Lower lobe of right lung (tissue), 2 donors: ENCODE measurements at regions not wholly inside any gene's neighbourhood (a gene's known extent, or its start where the extent isn't known, plus 50 kb on each side); places are given as distances from the start of the nearest gene placed in this dataset.

ENCODE experiments used
- ATAC-seq, 2 donors: fragments of 200-7000 bp; cut with Tn5 transposase; one replicate each; pipeline ENCODE4 v1.9.1; 2020 to 2022; ENCODE audit warnings: mild to moderate bottlenecking in 2 of 2, moderate library complexity in 2 of 2
- DNase-seq: peaks from one replicate; pipeline ENCODE4 v3.0.0-alpha.2; 2020
- H3K27ac ChIP-seq: fragments of 200-600 bp; one replicate; pipeline ENCODE4 v1.8.0; 2022
- H3K27me3 ChIP-seq: fragments of 200-600 bp; one replicate; pipeline ENCODE4 v1.8.0; 2022; ENCODE audit warnings: low read depth
- H3K36me3 ChIP-seq: fragments of 200-600 bp; one replicate; pipeline ENCODE4 v1.8.0; 2022; ENCODE audit warnings: mild to moderate bottlenecking
- H3K4me1 ChIP-seq: fragments of 200-600 bp; one replicate; pipeline ENCODE4 v1.8.0; 2022
- H3K4me3 ChIP-seq: fragments of 200-600 bp; one replicate; pipeline ENCODE4 v1.8.0; 2022; ENCODE audit warnings: mild to moderate bottlenecking
- H3K9me3 ChIP-seq: fragments of 200-600 bp; one replicate; pipeline ENCODE4 v1.8.0; 2022
- CTCF ChIP-seq: fragments of 200-600 bp; IDR thresholded peaks from one replicate; pipeline ENCODE4 v1.8.0; 2022; ENCODE audit warnings: antibody characterized with exemption, mild to moderate bottlenecking
- intact Hi-C: fragments of 100-400 bp; cut with DNase I; formaldehyde crosslinking; loops from one replicate; pipeline ENCODE4 v1.11.0; 2022
- donor health status: DM: no; HTN: yes; CAD: no; lungs with severe emphysema.

GRCh38 chr3:132772252-132772651 lies 50.0 kb upstream of the NPHP3 start:
- ATAC-seq, result no peak
- Histone ChIP-seq H3K36me3 (no peaks in the 10 kb centered on the region), H3K27me3 (no peaks in the 10 kb centered on the region), H3K4me3 (no peak overlapping the region), H3K4me1 (no peaks in the 10 kb centered on the region), H3K9me3 (no peaks in the 10 kb centered on the region), H3K27ac (no peak overlapping the region)
- TF ChIP-seq CTCF, result no peak
- DNase-seq, result no peak
- intact Hi-C loops, result no loop called here
